ENCODE measurements at regions not wholly inside any gene's neighbourhood (a gene's known extent, or its start where the extent isn't known, plus 50 kb on each side); places are given as distances from the start of the nearest gene placed in this dataset.

GRCh38 chr2:41933585-41934320 lies 114.1 kb upstream of the PKDCC start:
- no peak for TF ChIP-seq CTCF (IDR thresholded peaks at IDR 0.05)
- no peak for TF ChIP-seq POLR2A (IDR thresholded peaks at IDR 0.05)
- TF ChIP-seq EP300 (IDR thresholded peaks at IDR 0.05) = peak; percentile 1
